HG03045 (cell line): ENCODE measurements at regions not wholly inside any gene's neighbourhood (a gene's known extent, or its start where the extent isn't known, plus 50 kb on each side); places are given as distances from the start of the nearest gene placed in this dataset.
"Not testable (repeated sequence)": the region's sequence is repeated elsewhere in the genome, so short reads cannot be mapped to it uniquely, and the experiment has no call there.

Source experiments
- ATAC-seq: cut with Tn5 transposase; IDR thresholded peaks from one replicate; pipeline ENCODE4 v1.9.1; 2021; ENCODE audit warnings: mild to moderate bottlenecking, moderate library complexity; ENCODE audit not compliant: unreplicated experiment

DNA sequence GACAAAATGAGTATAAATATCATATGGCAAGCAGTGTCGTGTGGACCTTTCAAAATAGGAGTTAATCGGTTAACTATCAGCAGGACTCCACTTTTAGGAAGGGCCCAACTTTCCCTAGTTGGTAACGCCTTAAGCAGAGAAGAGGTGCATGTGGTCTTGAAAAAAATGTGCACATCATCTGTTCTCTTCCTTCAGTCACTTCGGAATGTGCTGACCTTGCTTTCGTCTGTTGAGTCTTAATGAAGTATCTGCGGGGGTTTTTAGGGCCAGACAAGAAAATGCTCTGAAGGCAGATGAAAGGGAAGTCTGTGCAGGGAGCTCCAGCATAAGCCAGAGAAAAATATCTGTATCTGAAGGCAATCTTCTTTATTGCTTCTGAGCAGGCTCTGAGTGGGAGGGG is 185.2 kb downstream of the AEBP2 start:
- ATAC-seq = no peak

GRCh38 chr12:19625551-19625950 is 186.3 kb downstream of the AEBP2 start:
- not testable (repeated sequence) for ATAC-seq

DNA sequence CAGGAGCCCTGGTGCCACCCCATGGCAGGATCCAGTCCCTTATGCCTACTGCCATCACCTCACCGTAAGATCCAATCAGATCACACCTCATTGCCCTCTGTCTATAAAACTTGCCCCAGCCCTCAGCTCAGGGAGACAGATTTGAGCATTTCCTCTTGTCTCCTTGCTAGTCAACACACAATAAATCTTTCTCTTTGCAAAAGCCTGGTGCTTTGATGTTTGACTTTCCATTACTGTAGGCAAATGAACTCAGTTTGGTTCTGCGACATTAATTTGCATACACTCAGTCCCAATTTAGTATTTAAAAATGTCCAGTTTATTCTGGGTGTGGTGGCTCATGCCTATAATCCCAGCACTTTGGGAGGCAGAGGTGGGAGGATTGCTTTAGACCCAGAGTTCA is 188.4 kb downstream of the AEBP2 start:
- ATAC-seq = no peak

DNA sequence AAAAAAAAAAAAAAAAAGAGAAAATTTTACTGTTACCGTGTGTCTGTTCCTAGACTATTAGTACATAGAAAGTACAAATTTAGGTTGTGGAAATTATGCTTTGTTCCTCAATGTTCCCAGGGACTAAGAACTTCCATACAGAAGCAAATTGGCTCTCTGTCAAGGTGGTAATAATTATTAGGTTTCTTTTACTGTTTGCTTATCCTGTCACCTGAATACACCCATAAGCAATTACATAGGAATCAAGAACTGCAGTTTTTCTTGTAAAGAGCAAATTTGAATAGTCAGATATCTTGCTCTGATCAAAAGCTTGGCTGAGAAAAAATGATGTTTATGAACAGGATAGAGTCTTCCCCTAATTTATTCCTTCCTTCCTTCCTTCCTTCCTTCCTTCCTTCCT is 191.2 kb downstream of the AEBP2 start:
- no peak for ATAC-seq

- no peak for ATAC-seq
Observed at GRCh38 chr12:19633194-19633593, 193.9 kb downstream of the AEBP2 start.

- no peak for ATAC-seq
Observed at GRCh38 chr12:19633641-19634040, 194.3 kb downstream of the AEBP2 start.

DNA sequence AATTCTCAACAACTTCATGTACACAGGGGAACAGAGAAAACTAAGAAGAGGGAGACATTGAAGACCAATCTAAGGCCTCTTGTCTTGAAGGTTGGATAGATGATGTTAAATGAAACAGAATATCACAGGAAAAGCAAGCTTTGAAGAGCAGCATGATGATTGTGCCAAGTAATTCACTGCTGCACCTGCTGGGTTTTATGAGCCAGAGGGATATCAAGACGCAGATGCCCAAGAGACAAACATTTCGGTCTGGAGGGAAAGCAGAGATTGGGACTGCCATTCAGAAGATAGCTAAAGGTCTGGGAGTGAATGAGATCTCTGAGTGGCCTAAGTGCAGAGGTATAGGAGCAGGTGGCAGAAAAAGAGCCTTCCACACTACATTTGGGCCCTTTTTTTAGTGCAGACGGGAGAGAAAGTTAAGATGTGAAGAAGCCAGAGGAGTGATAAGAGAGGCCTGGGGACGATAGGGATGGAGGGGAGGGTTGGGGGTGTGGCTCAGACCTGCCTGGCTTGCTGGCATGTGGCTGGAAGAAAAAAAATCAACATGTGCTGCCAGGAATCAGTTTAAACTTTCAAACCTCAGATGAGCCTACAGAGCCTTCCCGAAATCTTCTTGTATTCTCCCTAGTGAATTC is 200.6 kb downstream of the AEBP2 start:
- no peak for ATAC-seq

DNA sequence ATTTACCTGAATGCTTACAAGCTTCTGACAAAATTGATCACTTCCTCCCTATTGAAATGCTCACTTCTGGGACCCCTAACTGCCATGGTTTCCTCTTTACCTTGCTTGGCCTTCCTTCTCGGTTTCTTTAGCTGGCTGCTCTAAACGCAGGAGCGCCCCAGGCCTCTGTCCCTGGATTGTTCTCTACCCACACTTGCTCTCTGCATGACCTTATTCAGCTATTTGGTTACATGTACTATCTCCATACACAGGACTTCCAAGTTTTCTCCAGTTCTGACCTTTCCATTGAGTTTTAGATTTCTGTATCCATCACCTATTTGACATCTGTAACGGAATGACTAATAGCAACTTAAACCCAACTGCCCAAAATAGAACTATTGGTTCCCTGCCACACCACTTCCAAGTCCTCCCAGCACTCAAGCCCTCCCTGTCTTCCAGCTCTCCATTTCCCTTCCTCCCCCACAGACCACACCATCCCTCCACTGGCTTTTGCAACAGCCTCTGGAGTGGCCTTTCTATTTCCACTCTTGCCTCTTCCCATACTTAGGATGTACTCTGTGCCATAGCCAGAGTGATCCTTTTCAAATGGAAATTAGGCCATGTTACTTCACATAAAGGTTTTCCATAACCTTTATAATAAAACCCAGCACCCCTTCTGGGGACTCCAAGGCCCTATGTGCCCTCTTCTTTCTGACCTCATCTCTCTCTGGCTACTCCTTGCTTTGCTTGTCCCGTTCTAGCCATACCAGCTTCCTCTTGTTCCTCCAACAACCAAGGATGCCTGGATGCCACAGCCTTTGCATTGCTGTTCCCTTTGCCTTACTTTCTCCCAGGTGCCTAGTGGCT is 202.2 kb downstream of the AEBP2 start:
- ATAC-seq = no peak

GRCh38 chr12:19642345-19642744 is 203.1 kb downstream of the AEBP2 start:
- ATAC-seq = no peak

DNA sequence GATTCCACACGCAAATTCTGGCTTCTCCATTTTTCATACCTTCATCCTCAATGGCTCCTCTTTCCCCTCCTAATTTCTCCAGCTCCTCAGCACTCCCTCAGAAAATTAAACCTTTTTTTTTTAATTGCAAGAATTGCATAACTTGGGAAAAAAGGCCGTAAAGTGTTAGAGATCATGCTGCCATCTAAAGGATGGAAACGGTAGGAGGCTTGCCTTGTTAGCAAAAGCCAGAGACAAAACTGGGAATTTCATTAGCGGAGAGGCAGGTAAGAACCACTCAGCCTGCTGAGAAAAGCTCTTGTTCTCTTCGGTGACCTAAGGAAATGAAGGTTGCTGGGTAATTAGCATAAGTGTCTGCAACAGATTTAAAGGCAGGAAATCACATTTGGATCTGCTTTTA is 204.3 kb downstream of the AEBP2 start:
- ATAC-seq = no peak

DNA sequence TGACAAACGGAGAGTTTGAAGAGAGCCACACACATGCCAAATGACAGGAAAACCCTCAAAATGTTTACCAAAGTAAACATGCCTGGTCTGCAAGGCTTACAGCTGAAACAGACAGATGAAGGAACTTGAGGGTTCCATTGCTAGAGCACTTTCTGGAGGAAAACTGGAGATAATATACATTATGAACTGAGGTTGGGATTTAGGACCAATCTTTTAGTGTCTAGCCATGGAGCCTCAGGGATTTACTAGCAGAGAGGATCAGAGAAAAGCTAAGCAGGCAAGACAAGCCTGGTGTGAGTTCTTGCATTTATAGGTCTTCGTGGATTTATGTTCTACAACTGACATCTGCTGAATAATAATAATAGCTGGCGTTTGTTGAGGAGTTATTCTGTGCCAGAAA is 205.3 kb downstream of the AEBP2 start:
- no peak for ATAC-seq

DNA sequence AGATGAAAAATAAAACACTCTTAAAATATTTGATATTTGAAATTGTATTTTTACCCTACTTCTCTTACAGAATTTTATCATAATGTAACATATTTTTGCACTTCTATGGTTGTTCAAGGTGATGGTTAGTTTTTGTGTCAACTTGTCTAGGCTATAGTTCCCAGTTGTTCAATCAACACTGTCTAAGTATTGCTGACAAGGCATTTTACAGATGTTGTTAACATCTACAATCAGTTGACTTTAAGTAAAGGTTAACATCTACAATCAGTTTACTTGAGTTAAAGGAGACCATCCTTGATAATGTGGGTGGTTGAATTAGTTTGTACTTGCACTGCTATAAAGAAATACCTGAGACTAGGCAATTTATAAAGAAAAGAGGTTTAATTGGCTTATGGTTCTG is 206.5 kb downstream of the AEBP2 start:
- no peak for ATAC-seq

- no peak for ATAC-seq
Observed at GRCh38 chr12:19646599-19646998, 207.3 kb downstream of the AEBP2 start.

- no peak for ATAC-seq
Observed at GRCh38 chr12:19647806-19648556, 208.7 kb downstream of the AEBP2 start.

DNA sequence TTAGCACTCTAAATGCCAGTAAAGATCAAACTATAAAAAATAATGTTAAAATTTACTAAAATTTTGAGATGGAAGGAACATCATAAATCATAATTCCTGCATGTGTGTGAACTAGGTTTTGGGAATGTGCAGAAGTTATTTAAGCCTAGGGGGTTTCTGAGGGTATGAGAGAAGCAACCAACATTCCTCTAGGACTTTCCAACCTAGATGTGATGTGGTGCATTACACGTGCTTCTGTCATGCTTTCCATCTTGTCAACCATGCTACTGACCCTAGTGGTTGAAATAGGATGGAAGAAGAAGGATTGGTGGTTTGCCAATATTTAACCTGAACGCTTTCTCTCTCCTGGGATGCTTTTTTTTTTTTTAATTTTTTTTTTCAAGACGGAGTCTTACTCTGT is 209.3 kb downstream of the AEBP2 start:
- ATAC-seq = no peak

DNA sequence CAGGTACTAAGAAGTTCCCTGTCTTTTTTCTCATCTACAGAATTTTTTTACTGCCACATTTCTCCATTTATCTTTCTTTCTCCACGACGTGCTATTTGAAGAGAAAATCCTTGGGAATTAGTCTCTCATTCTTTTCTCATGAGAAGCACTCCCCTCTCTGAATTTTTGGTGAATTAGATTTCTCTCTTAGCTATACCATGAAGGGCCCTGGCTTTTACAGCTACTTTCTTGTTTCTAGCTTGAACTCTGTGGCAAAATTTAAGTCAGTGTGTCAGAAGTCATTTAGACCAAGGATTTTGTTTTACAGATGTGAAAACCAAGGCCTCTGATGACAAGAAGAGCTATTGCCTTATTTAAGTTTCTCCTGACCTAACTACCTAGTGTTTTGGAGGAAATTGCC is 213.1 kb downstream of the AEBP2 start:
- no peak for ATAC-seq

GRCh38 chr12:19654650-19655376 is 215.5 kb downstream of the AEBP2 start:
- ATAC-seq = no peak

DNA sequence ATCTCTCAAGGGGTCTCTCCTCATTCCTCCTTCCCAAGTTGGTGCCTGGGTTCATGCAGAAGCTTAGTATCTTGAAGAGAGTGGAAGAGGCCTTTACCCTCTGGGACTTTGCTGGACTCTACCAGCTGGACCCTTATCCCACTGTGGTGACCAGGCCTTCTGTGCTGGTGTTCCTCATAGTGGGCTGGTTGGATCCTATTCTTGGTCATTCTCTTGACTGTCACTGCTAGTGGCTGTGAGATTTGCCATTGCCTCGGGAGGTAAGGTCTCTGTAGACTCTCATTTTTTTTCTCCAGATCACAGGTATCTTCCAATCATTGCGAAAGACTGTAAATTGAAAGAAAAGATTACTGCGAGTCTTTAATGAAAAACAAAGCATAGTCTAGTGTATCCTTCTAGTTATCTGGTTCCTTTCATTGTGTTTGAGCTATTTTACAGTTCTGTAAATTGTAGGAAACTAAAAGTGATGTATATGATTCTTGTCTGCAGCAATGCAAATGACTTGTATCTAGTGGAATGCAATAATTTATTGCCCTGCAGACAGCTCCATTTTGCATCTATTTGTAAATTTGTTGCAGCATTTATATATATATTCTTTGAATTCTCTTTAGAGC is 217.9 kb downstream of the AEBP2 start:
- no peak for ATAC-seq

- no peak for ATAC-seq
Observed at GRCh38 chr12:19657732-19658130, 218.4 kb downstream of the AEBP2 start.

DNA sequence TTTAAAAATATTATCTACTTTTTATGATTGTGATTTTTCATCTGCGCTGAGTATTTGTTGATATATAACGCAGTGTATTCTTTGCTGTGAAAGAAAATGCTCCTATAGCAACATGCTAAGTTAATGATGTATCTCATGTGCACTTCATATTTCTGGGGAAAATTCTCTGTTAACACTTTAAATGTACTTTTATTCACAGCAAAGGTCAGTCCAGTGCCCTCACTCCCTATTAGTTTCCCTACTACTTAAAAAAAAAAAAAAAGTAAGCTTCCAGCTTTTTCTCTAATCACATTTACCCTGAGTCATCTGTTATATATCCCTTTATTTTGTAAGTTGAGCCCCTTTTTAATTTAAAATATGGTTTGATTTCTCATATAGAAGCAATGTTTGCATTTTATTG is 219.8 kb downstream of the AEBP2 start:
- no peak for ATAC-seq

GRCh38 chr12:19659501-19659900 is 220.2 kb downstream of the AEBP2 start:
- no peak for ATAC-seq
